ENCODE measurements at regions not wholly inside any gene's neighbourhood (a gene's known extent, or its start where the extent isn't known, plus 50 kb on each side); places are given as distances from the start of the nearest gene placed in this dataset.
"Not testable (repeated sequence)": the region's sequence is repeated elsewhere in the genome, so short reads cannot be mapped to it uniquely, and the experiment has no call there.

DNA sequence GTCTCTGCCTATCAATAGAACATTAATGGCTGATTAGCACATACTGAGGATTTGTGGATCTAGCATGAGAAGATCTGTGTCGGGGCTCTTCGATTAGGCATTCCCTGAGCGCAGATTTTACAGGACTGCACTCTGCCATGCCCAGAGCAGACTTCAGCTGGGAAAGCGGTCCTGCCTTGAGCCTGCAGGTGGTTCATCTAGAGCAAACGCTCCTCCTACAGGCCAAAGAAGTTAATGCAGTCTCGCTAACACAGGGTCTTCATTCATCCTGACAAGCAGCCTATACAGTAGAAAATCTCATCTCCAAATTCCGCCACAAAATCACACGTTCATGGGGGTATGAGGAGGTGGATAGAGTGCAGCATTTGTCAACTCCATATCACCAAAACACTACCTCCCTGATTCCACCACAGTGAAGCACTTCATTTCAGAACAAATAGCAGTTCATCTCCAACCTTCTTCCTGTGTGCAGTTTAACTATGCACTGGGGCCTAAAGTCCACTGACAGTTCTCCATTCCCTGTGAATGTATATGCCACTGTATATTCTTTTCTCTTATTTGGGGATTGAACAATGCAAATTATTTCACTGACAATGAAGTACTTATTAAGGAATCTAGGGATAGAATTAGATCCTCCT is 405.8 kb downstream of the IGSF11 start:
- no peak for DNase-seq (ENCODE audit: low read depth, low spot score)

DNA sequence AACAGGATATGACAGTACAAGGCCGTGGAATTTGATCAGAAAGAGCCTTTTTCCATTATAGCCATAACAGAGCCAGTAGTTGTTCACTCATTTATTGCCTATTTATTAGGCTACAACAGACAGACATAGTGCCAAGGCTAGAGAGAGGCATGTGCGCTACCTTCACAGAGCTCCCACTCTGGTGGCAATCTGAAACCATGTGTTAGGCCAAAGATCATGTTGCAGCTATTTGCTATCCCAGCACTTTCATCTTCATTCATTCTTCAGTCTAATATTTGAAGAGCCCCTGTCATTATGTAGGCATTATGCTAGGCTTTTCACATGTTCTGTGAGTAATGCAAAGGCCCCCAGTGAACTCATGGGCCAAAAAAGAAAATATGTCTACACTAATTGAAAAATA is 404.8 kb downstream of the IGSF11 start:
- no peak for DNase-seq (ENCODE audit: low read depth, low spot score)

DNA sequence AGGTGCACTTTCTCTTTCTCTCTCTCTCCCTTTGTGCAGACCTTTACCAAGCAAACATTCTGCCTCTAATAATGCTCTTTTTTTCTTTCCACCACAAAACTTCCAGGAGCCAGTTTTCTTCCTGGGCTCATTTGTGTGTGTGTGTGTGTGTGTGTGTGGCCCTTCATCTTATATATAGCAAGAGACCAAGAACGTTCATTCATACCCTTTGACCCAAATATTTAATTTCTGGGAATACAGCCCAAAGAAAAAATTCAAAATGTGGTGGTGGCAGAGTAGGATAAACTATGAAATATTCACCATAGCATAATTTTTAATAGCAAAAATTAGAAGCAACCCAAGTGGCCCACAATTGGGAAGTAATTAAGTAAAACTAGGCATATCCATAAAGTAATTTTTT is 398.9 kb downstream of the IGSF11 start:
- no peak for DNase-seq (ENCODE audit: low read depth, low spot score)

DNA sequence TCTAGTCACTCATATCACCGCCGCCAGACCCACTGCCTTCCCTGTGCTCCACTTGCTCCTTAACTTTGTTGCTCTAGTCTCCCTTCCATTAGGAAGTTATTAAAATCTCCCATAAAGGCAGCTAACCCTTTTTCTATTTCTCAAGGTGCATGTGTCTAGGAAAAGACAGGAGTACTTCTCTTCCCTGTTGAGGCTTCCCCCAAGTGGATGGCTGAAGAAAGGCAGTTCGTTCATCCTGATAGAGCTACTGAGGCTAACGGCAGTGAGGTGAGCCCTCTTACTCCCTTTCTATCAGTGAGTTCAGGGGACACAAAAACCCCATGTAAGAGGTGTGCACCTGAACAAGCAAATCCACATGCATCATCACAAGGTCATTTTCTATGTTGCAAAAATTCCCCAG is 397.8 kb downstream of the IGSF11 start:
- no peak for DNase-seq (ENCODE audit: low read depth, low spot score)

DNA sequence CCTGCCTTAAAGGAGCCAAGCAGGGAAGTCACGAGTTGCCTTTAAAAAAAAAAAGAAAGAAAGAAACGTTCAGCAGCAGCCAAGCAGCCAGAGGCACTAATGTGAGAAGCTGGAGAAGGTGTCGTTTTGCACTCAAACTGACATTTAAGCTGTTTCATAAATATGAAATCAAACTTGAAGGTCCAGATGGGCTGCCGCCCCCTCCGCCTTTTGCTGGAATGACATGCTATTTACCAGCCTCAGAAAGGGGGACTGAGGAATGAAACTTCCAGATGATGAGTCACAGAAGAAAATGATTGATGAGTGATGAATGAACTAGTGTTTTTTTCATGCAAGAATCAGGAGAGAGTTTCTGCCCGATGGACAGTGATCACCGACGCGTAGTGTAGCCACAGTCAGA is 396.8 kb downstream of the IGSF11 start:
- no peak for DNase-seq (ENCODE audit: low read depth, low spot score)

DNA sequence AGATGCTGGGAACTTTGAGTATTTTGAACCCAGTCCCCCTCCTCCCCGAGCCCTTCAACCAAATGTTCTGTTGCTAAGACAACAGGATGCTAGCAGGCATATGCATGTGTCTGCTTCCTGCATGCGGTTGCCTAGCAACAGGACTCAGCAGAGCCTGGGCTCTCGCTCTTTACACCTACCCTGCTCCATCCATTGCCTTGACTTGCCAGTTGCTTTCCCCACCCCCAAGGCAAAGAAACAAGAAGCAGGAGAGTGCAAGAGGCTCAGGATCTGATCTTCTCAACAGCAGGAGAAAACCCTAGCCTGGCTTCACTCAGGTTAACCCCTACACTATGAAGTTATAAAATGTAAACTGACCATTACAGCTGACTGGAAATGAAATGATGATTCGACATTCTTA is 393.0 kb downstream of the IGSF11 start:
- no peak for DNase-seq (ENCODE audit: low read depth, low spot score)

DNA sequence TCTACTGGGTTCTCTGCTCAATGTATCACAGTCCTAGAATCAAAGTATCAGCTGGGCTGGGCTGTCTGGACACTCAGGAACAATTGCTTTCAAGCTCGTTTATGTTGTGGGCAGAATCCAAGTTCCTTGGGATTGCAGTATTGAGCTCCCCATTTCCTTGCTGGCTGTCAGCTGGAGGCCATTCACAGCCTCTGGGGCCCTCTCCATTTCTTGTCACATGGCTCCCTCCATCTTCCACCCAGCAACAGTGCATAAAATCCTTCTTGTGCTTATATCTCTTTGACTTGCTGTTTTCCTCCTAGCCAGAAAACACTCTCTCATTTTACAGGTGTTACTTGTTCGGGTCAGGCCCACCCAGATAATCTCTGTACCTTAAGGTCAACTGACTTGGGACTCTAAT is 363.5 kb downstream of the IGSF11 start:
- no peak for DNase-seq (ENCODE audit: low read depth, low spot score)

DNA sequence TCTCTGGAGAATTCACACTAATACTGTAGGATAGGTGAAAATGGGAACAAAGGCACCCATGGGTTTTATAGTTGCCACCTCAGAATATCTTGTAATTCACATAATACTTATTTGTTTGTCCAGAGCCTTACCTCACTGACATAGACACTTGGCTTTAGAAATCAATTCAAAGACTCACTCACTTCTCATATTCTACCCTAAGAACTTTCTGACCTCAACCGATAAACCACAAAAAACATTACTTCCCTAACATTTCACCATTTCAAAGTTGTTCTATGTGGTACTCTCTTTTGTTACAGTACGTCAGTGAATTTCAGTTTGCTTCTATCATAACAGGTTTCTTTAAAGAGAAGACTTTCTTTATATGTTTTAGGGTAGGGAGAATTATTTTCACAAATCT is 359.3 kb downstream of the IGSF11 start:
- DNase-seq (ENCODE audit: low read depth, low spot score) = no peak

DNA sequence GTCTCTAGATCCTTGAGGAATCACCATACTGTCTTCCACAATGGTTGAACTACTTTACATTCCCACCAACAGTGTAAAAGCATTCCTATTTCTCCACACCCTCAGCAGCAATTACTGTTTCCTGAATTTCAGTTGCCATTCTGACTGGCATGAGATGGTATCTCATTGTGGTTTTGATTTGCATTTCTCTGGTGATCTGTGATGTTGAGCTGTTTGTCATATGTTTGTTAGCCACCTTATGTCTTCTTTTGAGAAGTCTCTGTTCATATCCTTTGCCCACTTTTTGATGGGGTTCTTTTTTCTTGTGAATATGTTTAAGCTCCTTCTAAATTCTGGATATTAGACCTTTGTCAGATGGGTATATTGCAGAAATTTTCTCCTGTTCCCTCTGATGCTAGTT is 356.0 kb downstream of the IGSF11 start:
- not testable (repeated sequence) for DNase-seq (ENCODE audit: low read depth, low spot score)

DNA sequence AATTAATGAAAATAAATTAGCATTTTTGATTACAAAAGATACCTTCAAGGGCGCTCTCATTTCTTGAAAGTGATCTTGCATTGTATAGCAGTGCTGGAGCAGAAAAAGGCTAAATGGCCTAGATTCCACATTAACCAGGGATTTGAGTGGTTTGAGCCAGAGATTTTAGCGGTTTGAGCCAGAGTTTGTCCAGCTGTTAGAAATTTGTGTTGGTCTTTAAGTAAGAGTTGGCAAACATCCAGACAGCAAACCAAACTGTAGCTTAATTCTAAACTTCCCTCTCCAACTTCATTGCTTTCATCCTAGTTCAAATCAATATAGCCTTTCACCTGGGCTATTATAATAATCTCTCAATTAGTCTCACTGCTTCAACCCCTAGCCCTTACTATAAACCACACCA is 351.7 kb downstream of the IGSF11 start:
- DNase-seq (ENCODE audit: low read depth, low spot score) = no peak

DNA sequence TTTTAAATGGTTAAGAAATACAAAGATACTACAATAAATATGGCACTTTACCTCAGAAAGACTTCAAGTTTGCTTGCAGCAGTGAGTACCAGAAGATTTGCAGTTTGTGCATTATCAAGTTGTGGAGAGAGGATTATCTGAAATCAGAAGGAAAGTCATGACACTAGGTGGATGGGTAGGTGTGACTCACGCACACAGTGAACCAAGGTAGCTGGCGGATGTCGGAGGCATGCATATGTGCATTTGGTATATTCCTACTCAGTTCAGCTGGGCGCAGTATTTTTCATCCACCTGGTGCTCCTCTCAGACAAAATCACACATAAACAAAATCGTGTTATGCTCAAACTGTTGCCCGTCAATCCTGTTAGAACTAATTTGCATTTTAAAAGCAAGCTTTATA is 351.0 kb downstream of the IGSF11 start:
- DNase-seq (ENCODE audit: low read depth, low spot score) = no peak

DNA sequence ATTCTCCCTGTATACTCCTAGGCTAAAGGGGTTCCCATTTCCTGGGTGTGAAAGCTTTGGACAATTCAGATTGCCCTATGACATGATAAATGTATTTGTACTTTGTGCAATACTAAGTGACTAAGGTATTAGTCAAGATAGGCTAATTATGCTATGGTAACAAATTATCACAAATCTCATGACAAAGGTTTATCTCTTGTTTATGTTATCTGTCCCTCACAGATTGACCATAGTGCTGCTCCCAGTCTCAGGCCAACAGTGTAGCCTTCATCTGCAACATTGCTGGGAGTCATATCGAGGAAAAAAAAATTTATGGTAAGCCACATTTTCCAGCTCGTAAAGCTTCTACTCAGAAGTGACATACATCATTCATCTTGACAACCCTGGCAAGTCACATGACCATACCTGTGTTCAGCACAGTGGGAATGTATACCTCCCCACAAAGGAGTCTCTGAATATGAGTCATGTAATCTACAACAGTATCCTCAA is 346.2 kb downstream of the IGSF11 start:
- no peak for DNase-seq (ENCODE audit: low read depth, low spot score)

DNA sequence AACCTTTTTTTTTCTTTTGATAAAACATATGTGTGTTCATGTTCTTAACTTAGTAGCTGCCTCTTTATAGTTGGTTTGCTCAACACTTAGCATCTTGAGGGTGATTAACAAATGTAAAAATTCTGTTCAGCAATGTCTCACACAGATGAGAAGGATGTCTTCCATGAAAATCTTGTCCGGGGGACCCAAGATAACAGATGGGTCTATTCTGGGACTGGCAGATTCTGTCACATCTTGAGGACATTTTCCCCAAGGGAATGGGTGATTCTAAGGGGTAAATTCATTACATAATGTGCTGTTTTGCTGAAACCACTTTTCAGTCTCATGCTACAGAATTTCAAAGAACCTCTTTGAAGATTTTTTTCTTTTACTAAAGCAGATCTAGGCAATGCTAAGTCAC is 342.2 kb downstream of the IGSF11 start:
- DNase-seq (ENCODE audit: low read depth, low spot score) = no peak

DNA sequence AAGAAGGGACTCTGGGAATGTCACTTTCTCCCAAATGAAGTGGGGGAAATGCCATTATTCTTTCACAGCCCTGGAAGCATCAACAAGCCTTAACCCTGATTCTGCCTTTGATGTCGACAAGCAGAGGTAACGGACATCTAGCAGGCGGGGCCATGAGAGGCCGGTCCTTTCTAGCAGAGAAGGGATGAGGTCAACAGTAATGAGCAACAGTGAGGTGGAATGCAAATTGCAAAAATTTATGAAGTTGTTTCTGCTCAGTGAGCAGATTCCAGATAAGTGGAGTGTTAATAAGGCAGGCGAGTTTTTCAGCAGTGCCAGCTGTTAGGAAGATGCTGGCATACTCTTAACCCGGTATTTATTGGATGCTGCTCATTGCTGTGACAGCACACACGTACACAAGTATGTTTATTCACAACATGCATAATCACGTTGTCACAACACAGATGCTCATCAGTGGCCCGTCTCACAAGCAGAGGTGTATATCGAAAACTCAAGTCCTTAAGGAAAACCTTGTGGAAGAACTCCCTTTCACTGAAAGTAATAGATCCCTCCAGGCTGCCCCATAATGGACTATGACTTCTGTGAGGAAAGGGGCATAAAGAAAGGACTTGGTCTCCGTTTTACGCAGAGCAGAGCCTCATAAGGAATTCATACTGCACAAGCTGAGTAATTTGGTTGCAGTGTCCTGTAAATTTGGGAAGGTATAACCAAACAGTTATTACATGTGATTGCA is 329.0 kb downstream of the IGSF11 start:
- no peak for DNase-seq (ENCODE audit: low read depth, low spot score)

DNA sequence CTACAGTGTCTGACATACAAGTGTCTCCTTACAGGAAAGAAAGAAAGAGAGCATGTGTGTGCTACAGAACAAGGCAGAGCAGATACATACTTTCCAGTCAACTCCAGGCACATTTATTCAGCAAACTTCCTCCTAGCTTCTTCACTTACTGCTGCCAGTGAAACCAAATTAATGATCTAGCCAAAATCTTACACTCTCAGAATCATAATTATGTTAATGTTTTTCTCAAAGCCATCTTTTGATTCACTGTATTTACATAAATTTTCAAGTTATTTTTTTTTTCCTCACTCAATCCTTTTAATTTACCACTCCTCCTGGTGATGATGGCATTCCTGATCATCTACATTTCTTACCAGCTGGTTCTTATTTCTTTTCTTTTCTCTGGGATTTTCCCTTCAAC is 326.7 kb downstream of the IGSF11 start:
- DNase-seq (ENCODE audit: low read depth, low spot score) = no peak

DNA sequence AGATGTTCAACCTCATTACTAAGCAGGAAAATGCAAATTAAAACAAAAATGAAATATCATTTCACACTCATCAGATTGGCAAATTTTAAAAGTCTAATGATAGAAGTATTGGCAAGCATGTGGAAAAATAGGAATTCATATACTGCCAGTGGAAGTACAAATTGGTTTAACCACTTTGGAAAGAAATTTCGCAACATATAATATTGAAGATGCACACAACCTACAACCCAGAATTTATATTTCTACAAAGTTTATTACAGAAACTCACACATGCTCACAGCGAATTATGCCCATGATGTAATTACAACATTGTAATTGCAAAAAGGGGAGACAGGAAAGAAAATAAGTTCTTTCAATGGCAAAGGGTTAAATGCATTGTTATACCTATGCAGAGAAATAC is 324.1 kb downstream of the IGSF11 start:
- no peak for DNase-seq (ENCODE audit: low read depth, low spot score)

DNA sequence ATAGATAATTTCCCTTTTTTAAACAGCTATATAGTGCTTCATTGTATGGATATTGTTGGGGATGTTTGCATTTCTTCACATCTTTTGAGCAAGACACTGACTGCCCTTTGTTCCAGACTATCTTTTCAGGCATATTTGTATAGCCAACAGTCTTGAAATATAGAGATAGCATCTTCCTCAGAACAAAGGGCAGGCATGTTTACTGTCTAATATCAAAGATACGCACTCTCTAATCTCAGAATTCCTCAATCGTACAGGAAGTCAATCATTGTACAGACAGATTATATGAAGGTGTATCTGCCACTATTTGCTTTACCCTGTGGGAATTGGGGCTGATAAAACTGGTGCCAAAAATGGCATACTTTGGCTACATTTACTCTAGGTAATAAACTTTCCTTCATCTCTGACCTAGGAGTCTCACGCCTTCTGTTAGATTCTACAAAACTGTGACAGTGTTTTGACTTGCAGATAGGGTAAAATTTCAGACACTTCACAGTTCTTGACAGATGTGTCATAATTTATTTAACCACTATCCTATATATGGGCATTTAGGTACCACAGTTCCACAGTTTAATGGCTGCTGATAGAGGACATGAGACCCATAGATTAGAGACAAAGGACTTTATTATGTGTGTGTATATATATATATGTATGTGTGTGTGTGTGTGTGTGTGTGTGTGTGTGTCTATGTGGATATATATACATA is 321.0 kb downstream of the IGSF11 start:
- no peak for DNase-seq (ENCODE audit: low read depth, low spot score)

DNA sequence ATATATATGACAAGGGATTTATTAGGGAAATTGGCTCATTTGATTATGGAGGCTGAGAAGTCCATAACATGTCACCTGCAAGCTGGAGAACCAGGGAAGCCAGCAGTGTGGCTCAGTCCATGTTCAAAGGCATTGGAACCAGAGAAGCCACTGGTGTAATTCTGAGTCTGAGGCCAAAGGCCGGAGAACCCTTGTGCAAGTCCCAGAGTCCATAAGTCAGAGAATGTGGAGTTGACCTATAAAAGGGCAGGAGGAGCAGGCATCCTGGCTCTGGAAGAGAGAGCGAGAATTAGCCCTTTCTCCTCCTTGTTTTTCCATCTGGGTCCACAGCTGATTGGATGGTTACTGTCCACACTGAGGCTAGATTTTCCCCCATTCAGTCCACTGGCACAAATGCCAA is 319.8 kb downstream of the IGSF11 start:
- no peak for DNase-seq (ENCODE audit: low read depth, low spot score)

DNA sequence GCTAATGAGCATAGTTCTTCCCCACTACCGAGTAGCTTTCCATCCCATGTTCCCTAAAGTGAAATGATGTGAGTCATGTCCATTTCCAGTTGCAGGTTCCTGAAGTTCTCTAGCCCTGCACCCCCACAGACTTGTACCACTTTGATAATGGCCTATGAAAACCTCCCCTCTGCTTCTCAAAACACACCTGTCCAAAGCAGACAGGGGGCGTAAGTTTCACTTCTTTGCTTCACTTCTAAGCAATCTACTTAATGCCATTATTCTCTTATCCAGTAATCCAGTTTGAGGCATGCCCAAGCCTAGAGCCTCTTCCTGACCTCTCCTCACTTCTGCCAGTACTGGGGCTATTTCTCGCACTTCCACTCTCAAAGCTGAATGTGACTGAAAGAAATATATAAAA is 305.1 kb downstream of the IGSF11 start:
- no peak for DNase-seq (ENCODE audit: low read depth, low spot score)

DNA sequence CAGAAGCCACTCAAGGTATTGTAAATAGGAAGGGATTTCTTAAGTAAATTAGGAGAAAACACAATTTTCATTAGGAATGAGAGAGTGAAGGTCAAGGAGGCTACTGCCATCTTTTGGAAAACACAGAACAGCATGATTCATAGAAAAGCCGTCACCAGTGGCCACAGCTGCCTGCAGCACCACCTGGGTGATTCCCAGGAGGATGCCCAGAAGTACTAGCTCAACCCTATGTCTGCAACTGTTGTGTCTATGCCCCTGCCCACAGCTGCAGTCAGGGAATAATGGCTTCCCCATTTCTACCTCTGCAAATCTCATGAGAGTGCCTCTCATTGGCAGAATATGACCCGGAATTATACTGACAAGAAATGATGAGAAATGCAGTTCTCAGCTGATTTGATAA is 300.0 kb downstream of the IGSF11 start:
- no peak for DNase-seq (ENCODE audit: low read depth, low spot score)

DNA sequence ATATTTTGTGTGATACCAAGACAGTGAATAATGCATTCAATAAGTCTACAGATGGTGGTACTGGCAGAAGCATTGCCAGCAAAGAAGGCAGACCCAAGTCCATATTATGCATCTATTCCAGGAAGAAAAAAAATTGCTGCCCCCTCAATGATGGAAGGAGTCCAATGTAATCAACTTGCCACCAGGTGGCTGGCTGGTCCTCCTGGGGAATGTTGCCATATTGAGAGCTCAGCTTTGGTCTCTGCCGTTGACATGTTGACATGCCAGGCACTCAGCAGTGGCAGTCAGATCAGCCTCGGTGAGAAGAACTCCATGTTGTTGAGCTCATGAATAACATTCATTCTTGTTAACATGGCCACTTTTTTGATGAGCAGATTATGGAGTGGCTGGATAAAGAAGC is 298.5 kb downstream of the IGSF11 start:
- DNase-seq (ENCODE audit: low read depth, low spot score) = no peak

DNA sequence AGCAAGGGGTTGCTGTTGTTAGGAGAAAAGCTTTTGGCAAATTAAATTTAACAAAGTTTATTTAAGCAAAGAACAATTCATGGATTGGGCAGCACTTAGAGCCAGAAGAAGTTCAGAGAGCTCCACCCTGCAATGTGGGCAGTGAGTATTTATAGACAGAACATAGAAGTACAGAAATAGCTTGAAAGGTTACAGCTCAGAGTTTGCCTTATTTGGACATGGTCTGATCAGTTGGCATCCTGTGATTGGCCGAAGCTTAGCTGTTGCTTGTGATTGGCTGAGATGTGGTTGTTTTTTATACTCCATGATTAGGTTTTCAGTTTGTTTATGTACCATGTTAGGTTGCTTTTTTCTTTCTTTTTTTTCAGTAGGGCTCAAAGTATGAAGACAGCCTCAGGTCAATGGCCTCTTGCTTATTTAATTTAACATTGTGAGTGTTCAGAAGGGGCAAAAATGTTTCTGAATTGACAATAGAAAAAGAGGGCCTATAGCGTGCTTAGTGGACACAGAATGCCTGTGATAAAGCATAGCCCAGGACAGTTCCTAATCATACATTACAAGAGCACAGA is 293.8 kb downstream of the IGSF11 start:
- DNase-seq (ENCODE audit: low read depth, low spot score) = no peak

DNA sequence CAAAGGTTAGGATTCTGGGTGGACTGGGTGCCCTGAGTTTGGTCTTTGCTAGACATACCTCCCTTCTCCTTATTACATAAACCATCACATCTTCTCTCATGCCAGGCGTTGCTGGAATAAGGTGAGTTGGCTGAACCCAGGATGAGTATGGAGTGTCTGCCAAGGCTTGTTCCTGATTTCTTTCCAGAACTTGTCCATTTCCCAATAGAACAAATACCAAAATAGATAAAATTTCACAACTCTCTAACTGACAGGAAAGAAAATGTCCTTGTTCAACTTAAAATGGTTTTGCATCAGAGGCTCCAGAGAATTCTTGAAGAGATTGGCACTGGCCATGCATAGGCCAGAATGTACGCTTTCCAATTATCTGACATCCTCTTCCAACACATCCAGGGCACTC is 291.9 kb downstream of the IGSF11 start:
- no peak for DNase-seq (ENCODE audit: low read depth, low spot score)

Measured in brain pericyte (primary cell).